Limb (tissue), 2 donors: ENCODE measurements at regions not wholly inside any gene's neighbourhood (a gene's known extent, or its start where the extent isn't known, plus 50 kb on each side); places are given as distances from the start of the nearest gene placed in this dataset.
"Not testable (repeated sequence)": the region's sequence is repeated elsewhere in the genome, so short reads cannot be mapped to it uniquely, and the experiment has no call there.

Experiments used
- DNase-seq, 2 donors: peaks; one replicate each; pipeline ENCODE4 v3.0.0-alpha.2; 2016; ENCODE audit errors: extremely low spot score in 2 of 2

DNA sequence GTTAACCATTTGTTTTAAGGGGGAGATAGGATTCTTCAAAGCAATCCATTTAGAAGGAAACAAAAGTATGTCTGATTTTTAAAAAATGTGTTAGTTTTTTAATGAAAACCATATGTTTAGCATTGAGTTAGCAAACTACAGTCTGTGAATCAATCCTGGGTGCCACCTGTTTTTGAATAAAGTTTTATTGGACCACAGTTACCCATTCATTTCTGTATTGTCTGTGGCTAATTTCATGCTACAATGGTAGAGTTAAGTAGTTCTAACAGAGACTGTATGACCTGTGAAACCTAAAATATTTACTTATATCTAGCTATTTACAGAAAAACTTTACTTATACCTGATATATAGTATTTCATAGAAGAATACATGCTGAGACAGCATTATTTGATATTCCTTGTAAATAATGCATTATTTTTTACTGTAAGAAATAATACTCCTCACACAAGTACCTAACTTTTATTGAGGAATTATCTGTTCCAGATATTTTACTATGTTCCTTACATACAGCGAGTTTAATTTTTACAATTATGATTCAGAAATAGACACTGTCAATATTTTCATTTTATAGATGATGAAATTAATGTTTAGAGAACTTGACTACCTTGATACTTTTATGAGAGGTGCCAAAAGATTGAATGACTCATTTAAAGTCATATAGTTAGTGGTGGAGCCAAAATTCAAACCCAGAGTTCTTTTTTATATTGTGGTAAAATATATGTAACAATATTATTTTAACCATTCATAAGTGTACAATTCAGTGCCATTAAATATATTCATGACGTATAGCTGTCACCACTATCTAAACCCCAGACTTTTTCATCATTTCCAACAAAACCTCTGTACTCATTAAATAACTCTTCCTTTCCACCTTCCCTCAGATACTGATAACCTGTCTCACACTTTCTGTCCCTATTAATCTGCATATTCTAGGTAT is 122.0 kb downstream of the GLUD2 start:
- DNase-seq, result no peak

DNA sequence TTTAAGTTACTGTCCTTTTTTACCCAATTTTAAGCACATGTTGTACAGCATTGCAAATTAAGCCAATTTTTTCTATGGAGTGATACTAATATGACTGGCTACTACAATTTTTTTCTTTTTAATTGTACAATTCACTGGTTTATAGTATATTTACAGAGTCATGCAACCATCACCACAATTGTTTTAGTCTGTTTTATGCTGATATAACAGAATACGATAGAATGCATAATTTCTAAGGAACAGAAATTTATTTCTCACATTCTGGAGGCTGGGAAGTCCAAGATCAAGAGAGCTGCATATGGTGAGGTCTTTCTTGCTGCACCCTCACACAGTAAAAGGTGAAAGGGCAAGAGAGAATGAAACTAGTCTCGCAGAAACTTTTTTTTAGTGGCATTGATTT is 125.3 kb downstream of the GLUD2 start:
- DNase-seq, result no peak

DNA sequence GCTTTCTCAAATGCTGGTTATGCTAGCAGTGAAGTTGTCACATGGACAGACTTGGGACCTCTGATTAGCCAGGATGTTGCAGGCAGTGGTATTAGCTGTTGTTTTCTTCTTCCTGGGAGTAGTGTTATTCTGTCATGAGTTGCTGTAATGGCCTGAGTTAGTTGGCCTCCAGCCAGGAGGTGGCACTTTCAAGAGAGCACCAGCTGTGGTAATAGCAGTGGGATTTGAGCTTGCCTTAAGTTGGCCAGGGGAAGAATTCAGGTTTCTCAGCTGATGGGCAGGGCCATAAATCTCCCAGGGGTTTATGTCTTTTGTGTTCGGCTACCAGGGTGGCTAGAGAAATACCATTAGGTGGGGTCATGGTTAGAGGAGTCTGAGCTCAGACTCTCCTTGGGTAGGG is 132.6 kb downstream of the GLUD2 start:
- no peak for DNase-seq

DNA sequence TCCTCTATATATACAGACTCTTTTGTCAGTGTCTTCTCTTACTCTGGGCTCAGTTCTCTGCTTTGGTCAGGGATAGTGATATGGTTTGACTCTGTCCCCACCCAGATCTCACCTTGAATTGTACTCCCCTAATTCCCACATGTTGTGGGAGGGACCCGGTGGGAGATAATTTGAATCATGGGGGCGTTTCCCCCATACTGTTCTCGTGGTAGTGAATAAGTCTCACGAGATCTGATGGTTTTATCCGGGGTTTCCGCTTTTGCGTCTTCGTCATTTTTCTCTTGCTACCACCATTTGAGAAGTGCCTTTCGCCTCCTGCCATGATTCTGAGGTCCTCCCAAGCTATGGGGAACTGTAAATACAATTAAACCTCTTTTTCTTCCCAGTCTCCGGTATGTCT is 144.4 kb downstream of the GLUD2 start:
- no peak for DNase-seq

DNA sequence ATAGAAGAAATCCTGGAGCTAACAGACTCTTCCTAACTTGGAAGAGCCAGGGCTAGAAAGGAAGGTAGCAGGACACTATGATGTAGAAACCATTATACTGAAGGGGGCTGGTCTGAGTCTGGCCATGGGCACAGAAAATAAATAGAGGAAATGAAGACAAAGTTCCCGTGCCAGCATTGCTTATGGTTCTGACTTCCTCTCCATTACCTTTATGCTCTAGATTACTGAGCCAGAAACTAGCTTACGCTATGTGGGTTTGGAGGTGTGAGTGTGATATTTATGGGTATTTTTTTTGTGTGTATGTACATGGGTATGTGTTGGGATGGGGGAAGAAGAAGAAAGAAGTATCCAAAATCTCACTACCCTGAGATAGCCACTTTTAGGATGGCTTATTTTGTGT is 148.3 kb downstream of the GLUD2 start:
- no peak for DNase-seq

DNA sequence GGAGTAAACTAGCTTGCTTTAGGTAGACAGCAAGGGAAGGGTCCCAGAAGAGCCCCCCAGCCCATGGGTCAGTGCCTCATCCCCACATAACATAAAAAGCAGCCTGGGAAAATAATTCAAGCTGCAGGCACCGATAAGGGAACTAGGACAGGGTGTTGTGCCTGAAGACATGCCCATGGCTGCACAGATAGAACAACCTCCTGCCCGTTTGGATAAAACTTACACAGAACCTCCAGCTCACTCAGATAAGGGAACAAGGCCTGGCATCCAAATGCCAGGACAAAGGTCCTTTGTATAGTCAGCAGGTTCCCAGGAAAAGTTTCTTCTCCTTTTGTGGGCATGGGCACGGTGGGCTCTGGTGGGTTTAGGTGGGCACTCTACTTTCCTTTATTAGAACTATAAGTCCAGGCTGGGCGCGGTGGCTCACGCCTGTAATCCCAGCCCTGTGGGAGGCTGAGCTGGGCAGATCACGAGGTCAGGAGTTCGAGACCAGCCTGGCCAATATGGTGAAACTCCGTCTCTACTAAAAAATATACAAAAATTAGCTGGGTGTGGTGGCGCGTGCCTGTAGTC is 149.5 kb downstream of the GLUD2 start:
- not testable (repeated sequence) for DNase-seq

DNA sequence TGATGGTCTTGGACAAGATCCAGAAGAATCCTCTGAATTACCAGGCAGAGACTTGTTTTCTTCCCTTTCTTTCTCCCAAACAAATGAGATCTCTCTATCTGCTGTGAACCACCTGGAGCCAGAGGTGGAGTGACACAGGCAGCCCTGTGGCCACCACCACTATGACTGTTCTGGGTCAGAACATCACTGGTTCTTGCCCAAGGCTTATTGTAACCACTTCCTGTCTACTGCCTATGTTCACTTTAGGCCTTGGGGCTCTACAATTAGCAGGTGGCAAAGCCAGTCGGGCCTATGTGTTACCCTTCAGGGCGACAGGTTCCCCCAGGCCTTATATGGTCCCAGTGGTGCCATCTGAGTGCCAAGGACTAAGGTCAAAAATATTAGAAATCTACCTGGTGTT is 161.2 kb downstream of the GLUD2 start:
- DNase-seq, result no peak

DNA sequence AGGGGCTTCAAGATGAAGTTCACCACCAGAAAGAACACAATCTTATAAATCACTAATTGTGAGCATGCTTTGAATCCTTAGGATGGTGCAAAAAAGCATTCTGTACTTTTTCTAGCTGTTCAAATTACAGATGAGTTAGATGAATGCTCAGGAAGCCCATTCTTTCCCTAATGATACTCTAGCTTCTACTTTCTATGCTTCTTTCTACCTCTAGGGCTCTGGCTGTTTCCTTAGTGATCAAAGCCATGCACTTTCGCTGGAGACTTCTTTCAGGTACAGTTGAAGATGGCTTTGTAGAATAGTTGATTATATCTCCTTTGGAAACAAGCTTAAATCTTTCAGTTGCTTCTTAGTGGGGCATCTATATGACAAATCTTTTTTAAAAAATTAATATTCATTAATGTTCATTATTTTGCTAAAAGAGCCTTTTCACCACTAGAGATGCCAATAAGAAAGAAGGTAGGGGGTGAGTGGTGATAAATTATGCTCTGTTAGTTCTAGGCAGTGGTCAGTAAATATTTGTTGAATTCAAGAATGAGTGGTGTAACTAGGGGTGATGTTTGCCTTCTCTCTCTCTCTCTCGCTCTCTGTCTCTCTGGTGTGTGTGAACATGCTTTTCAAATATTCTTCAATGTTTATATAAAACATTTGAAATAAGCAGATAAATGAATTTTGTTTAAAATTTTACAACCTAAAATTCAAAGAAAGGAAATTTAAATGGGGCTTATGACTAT is 169.4 kb downstream of the GLUD2 start:
- DNase-seq, result no peak

DNA sequence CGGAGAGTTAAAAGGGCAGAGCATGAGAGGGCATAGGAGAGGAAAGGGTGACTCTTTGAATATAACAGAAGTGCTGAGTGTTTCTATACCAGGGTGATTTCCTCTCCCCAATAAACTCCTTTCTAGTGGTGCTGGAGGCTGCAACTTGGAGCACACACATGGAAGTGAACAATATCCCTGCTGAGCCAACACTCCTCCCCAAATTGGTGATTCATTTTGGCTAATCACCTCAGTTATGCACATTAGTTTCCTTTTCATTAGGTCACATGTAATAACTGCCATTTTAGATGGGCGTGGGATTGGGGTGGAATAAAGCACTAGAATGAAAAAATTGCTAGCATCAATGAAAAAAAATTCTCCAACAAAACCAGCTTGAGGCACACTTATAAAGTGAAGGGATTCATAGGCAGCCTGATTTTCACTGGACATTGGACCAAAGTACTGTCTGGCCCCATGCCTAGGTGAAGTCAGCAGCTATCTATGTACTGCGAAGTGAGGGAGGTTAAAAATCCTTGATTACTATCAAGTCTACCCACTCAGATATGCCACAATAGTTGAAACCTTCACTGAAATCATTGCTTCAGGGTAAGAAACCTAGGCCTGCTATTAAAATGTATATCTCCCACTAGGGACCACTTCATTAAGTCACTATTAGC is 174.0 kb downstream of the GLUD2 start:
- no peak for DNase-seq

DNA sequence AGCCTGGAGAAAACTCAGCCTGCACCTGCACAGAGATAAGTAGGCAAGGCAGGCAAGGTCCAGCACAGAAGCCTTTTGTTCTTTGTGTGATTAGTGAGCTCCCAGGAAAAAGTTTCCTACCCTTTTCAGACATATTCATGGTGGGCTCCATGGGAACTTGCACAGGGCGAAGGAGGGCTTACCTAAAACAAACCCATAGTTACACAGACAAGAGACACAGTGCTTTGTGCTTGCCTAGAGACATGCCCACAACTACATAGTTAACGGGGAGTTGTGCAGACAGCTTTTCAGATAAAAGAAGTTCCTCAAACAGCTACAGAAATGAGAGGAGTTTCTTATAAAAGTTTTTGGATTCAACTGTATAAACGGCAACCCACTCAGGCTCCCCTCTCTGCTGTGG is 180.5 kb downstream of the GLUD2 start:
- no peak for DNase-seq

DNA sequence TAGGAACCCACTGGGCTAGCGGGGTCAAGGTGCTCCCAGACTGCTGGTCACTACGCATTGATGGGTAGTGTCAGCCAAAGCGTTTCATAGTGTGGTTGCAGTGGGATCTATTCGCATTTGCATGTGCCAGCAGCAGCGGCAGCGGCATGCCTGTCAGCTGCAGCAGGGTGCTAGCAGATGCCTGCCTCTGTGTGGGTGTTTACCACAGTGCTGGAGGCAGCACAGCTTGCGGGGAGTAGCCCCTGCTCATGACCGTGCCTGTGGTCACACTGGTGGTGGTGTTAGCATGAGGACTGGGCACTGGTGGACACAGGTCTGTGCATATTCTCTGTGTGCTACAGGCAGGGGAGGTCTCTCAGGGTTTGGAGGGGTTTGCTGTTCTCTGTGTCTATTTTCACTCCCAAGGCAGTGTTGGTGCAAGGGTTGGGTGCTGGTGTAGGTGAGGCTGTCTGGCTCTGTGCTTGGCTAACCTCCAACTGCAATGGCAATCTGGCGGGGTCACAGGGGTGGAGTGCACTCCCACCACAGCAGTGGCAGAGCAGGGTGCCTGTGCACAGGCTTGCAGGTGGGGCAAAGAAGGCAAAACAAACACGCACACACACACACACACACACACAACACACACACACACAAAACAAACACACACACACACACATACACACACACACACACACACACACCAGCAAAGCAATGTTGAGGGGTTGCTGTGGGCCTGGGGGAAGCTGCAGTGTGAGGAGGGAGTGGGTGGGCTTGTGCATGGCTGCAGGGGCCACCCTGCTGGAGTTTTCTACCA is 184.4 kb downstream of the GLUD2 start:
- DNase-seq, result no peak

DNA sequence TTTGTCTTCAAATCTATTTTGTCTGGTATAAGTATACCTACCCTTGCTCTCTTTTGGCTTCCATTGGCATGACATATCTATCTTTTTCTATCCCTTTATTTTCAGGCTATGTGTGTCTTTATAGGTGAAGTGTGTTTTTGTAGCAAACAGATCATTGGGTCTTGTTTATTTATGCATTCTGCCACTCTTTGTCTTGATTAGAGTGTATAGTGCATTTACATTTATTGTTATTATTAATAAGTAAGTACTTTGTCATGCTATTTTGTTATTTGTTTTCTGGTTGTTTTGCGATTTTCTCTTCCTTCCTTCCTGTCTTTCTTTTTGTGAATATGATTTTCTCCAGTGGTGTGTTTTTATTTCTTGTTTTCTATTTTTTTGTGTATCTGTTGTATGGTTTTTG is 188.6 kb downstream of the GLUD2 start:
- DNase-seq, result no peak

DNA sequence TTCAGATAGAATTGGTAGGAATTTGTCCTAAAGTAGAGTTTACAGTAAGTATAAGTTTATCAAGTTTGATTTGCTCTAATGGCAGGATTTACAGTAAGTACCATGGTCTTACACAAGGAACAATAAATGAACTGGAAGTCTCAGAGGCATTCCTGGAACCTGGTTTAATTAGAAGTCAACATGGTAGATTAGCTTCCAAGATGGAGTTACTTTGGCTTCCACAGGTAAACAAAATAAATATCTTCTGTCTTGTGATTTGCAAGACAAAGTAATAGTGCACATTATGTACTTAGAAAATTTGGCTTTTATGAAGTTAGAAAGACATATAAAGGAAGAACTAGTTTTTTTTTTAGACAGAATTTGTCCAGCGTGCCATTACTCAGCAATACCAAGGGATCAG is 190.7 kb downstream of the GLUD2 start:
- DNase-seq, result no peak

DNA sequence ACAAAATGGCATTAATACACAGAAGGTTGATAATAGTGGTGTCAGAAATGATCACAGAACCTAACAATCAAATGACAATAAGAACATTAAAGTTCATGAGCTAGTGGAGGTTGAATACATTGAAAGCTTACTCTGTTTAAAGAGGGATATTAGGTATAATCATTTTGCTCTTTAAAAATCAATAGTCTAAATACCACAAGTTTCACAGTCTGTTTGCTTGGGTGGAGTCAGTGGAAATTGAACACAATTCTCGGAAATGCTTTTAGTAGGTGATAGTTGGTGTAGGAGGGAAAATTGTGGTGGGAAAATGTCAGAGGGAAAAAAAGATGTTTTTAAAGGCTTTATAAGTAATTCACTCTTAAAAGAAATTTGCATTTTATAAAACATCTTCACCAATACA is 197.1 kb downstream of the GLUD2 start:
- no peak for DNase-seq

DNA sequence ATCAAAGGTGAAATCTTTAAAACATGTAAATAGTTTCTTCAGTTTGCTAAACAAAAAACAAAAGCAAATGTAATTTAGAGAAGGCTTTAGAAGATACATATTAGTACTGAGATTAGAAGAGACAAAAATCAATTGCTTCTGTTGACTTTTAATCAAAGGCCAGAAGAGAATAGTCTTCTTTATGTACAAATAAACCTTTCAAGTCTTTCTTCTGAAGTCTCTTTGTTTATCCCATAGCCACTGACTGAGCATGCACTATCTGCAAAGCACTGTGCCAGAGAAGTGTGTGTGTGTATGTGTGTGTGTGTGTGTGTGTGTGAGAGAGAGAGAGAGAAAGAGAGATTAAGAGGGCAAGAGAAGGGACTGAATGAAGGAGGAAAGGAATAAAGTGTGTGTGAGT is 198.4 kb downstream of the GLUD2 start:
- no peak for DNase-seq

DNA sequence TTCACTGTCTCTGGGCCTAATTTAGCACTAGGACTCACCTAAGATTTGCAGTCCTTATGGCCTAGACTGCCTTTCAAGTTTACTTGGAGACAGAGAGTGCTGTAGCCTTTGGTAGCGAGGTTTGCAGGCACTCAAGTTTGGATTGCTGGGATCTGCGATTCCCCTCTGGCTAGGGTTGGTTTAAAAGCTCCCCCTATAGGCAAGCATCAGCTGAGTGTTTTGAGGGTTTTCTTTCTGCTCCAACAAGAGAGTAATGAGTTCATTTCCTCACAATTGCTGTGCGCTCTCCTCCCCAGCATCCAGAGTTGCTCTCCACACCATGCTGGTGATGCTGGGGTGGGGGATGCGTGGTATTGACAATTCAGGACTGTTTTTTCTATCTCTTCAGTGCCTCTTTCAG is 206.9 kb downstream of the GLUD2 start:
- DNase-seq, result no peak

DNA sequence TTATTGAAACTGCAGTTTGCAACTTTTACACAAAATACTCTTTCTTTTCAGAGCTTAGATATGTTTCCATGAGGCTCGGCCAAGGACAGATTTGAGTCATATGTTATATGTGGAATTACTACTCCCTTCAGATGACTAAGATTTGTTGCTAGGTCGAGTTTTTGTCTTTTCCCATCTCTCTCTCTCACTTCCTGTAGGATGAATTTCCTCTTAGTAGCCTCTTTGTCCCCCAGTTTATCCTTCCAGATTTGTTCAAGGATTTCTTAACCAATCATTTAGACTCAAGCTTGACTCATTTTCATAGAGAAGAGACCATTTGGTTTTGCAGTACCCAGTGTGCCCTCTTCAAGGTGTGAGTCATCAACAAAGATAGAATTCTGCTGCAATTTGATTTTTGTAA is 209.2 kb downstream of the GLUD2 start:
- DNase-seq, result no peak

DNA sequence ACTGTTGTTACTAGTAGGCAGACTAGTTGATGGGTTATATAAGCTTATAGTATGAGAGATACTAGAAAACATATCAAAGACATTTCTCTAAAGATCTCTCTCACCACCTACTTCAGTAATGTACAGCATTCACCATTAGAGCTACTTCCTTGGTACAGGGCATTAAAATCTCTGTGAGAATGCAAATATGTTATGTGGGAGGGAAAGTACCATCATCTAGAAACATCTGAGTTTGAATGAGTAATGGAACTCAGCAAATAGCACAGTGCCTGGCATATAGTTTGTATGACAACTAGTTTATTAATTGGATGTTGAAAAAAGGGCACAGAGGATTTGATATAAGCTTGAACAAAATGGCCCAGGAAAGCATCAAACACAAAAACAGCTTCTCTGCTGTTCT is 211.1 kb downstream of the GLUD2 start:
- DNase-seq, result no peak

DNA sequence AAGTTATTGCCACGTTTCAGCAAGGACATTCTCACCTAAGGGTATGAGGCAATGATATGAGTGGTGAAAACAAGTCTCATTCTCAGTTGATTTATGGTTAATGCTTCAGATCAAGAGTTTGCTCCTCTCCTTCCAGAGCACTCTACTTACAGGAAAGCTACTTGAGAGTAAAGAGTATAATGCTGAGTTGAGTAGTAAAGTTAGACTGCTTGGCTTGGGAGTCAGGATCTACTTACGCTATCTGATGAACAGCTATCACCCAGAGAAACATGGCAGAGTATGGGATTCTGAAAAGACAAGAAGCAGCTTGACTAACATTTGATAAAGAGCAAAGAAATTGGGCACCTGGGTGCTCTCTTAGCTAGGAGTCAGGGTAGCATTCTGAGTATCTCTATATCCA is 211.8 kb downstream of the GLUD2 start:
- no peak for DNase-seq

DNA sequence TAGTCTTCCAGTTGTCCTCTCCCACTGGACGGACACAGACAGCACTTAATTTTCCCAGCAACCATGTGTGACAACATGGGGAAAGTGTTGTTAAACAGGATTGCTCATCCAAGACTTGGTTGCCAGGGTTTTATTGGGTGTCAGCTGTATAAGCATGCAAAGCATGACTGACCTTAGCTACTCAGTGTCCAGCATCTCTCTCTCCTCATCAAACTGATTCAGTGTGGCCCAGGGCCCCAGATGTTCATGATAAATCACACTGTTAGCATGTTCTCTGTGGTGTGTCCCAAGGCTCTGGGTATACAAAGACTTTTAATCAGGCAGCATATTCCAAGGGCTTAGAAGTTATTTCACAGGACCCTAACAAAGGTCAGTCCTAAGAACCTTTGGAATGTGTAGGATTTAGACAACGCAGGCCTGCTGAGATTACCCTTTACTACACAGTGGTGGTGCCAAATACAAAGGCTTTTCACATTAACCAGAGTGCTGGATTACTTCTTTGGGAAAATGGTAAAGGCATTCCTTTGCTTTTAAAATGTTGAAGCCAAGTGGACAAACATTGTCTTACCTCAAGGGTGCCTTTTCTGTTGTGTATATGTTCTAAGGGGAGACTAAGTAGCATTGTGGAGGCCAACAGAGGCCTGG is 213.3 kb downstream of the GLUD2 start:
- no peak for DNase-seq

DNA sequence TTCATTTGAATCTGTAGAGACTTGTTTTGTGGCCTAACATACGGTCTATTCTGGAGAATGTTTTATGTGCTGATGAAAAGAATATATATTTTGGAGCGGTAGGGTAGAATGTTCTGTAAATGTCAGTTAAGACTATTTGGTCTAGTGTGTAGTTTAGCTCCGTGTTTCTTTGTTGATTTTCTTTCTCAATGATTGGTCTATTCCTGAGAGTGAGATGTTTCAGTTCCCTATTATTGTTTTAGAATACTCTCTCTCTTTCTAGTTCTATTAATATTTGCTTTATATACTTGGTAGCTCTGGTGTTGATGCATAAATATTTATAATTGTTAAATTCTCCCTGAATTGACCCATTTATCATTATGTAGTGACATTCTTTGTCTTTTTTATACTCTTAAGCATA is 236.5 kb downstream of the GLUD2 start:
- DNase-seq, result no peak
